Upper lobe of right lung (tissue), 1 donor: ENCODE measurements at regions not wholly inside any gene's neighbourhood (a gene's known extent, or its start where the extent isn't known, plus 50 kb on each side); places are given as distances from the start of the nearest gene placed in this dataset.

Experiments
- ATAC-seq: fragments of 200-7000 bp; cut with Tn5 transposase; one replicate; pipeline ENCODE4 v1.9.1; 2020; ENCODE audit warnings: mild to moderate bottlenecking, moderate library complexity
- DNase-seq: peaks from one replicate; pipeline ENCODE4 v3.0.0-alpha.2; 2020
- H3K27ac ChIP-seq: fragments of 200-600 bp; one replicate; pipeline ENCODE4 v1.8.0; 2022
- H3K27me3 ChIP-seq: fragments of 200-600 bp; one replicate; pipeline ENCODE4 v1.8.0; 2022; ENCODE audit warnings: mild to moderate bottlenecking
- H3K36me3 ChIP-seq: fragments of 200-600 bp; one replicate; pipeline ENCODE4 v1.8.0; 2022
- H3K4me1 ChIP-seq: fragments of 200-600 bp; one replicate; pipeline ENCODE4 v1.8.0; 2022
- H3K4me3 ChIP-seq: fragments of 200-600 bp; one replicate; pipeline ENCODE4 v1.8.0; 2022; ENCODE audit warnings: mild to moderate bottlenecking
- H3K9me3 ChIP-seq: fragments of 200-600 bp; one replicate; pipeline ENCODE4 v1.8.0; 2022
- intact Hi-C: fragments of 100-400 bp; cut with DNase I; formaldehyde crosslinking; loops from one replicate; pipeline ENCODE4 v1.11.0; 2022
- TF ChIP-seq, protein P1 (sequence below): fragments of 200-600 bp; IDR thresholded peaks from one replicate; pipeline ENCODE4 v1.8.0; 2022; ENCODE audit warnings: antibody characterized with exemption
- donor health status: DM: no; HTN: yes; CAD: no; lungs with severe emphysema.

DNA sequence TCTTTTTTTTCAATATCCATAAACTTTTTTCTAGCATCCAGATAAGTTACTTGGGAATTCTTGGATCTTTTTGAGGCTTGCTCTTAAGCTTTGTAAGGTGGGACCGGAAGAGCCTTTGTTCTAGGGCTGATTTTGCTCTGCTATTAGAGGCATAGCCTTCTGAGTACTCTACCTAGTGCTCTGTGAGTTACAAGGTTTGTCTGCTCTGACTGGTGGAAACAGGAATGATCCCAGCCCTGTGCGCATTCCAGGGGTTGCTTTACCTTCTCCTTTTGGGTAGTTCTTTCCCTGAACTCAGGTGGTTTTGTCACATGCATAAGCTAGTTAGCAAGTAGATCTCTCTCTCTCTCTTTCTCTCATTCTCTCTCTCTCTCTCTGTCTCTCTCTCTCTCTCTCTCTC lies 180.8 kb upstream of the PCSK5 start:
- Histone ChIP-seq H3K4me1 (no peaks in the 10 kb centered on the region), H3K27me3 (no peaks in the 10 kb centered on the region), H3K4me3 (no peak overlapping the region), H3K36me3 (no peaks in the 10 kb centered on the region), H3K9me3 (no peaks in the 10 kb centered on the region), H3K27ac (no peak overlapping the region)
- ATAC-seq (no peak), DNase-seq (no peak)
- intact Hi-C loops, result no loop called here
- TF ChIP-seq, protein P1, sequence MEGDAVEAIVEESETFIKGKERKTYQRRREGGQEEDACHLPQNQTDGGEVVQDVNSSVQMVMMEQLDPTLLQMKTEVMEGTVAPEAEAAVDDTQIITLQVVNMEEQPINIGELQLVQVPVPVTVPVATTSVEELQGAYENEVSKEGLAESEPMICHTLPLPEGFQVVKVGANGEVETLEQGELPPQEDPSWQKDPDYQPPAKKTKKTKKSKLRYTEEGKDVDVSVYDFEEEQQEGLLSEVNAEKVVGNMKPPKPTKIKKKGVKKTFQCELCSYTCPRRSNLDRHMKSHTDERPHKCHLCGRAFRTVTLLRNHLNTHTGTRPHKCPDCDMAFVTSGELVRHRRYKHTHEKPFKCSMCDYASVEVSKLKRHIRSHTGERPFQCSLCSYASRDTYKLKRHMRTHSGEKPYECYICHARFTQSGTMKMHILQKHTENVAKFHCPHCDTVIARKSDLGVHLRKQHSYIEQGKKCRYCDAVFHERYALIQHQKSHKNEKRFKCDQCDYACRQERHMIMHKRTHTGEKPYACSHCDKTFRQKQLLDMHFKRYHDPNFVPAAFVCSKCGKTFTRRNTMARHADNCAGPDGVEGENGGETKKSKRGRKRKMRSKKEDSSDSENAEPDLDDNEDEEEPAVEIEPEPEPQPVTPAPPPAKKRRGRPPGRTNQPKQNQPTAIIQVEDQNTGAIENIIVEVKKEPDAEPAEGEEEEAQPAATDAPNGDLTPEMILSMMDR, result no peak

DNA sequence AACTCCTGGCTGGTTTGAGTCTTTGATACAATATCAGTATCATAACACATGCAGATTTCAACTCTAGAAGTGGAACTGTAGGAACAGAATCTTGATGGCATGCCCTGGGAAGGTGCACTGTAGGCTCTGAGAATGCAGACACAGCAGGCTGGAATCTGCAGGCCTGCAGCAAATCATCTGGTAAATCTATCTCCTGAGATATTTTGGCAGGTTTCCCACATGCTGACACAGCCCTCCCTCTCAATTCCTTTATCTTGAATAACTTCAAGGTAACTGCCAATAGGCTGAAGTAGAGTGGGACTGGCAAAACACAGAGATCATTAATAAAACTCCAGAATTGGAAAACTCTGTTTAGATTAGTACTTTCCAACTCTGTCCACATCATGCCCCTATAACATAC lies 177.8 kb upstream of the PCSK5 start:
- H3K27me3 ChIP-seq, result no peaks in the 10 kb centered on the region
- ATAC-seq, result no peak
- H3K36me3 ChIP-seq, result no peaks in the 10 kb centered on the region
- TF ChIP-seq, protein P1, result no peak
- DNase-seq, result no peak
- intact Hi-C loops, result no loop called here
- H3K9me3 ChIP-seq, result no peaks in the 10 kb centered on the region
- no peak overlapping the region for H3K4me3 ChIP-seq
- no peaks in the 10 kb centered on the region for H3K4me1 ChIP-seq
- H3K27ac ChIP-seq, result no peak overlapping the region

DNA sequence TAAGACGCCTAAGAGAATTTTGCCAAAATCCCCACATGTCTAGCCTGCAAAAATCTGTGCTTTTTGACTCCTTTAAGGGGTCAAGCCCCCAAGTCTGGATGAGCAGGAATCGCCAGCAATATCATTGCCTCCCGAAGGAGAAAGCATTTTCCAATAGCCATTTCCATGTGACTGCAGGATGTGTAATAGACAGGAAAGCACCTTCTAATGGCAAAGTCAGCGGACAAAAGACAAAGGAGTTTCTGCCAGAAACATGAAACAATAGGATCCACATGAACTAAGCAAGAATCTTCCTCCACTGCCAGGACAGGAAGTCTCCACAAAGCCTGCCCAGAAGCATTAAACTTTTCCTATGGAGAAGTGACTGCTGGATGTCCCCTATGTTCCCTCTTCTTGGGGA lies 177.1 kb upstream of the PCSK5 start:
- DNase-seq, result no peak
- Histone ChIP-seq H3K4me3 (no peak overlapping the region), H3K9me3 (no peaks in the 10 kb centered on the region), H3K27ac (no peak overlapping the region), H3K4me1 (no peaks in the 10 kb centered on the region), H3K27me3 (no peaks in the 10 kb centered on the region), H3K36me3 (no peaks in the 10 kb centered on the region)
- TF ChIP-seq, protein P1, result no peak
- intact Hi-C loops, result no loop called here
- ATAC-seq, result no peak

DNA sequence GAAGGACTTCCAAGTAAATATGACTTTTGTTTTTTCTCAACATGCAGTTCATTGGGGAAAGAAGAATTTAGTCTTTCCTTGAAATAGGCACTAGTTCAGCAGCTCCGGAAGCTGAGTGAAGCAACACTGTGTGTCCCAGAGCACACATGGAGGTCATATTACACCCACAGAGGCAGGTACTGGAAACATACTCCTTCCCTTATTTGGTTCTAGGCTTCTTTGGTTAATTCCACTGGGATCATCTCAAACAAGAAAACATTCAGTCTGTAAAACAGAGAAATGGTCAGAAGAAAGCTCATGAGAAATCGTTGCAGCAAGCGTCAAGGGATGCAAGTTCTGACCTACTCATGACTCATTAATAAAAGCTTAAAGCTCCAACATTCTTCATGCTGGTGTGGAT lies 175.1 kb upstream of the PCSK5 start:
- Histone ChIP-seq H3K9me3 (no peaks in the 10 kb centered on the region), H3K36me3 (no peaks in the 10 kb centered on the region), H3K4me1 (no peaks in the 10 kb centered on the region), H3K27ac (no peak overlapping the region), H3K27me3 (no peaks in the 10 kb centered on the region), H3K4me3 (no peak overlapping the region)
- no peak for ATAC-seq
- TF ChIP-seq, protein P1, result no peak
- DNase-seq, result no peak
- intact Hi-C loops, result no loop called here

DNA sequence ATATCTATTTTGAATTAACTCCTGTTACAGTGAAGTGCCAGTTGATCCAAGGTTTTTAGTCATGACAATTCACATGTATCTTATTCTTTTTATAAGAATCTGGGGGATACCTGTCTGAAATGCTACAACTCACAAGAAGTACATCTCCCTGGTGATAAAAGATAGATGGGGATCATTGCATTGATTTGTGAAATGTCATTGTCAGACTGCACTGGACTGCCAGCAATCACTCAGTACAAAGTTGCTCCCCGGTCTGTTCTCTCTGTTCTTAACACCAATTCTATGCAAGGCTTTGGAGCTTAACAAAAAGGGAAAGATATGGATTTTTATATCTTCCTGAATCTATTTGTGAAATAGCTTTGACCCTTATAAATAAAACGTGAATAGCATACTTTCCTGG lies 171.8 kb upstream of the PCSK5 start:
- ATAC-seq (no peak), DNase-seq (no peak)
- intact Hi-C loops, result no loop called here
- H3K4me1 ChIP-seq, result no peaks in the 10 kb centered on the region
- no peaks in the 10 kb centered on the region for H3K36me3 ChIP-seq
- H3K27me3 ChIP-seq, result no peaks in the 10 kb centered on the region
- H3K27ac ChIP-seq, result no peak overlapping the region
- no peak overlapping the region for H3K4me3 ChIP-seq
- no peaks in the 10 kb centered on the region for H3K9me3 ChIP-seq
- TF ChIP-seq, protein P1, result no peak

DNA sequence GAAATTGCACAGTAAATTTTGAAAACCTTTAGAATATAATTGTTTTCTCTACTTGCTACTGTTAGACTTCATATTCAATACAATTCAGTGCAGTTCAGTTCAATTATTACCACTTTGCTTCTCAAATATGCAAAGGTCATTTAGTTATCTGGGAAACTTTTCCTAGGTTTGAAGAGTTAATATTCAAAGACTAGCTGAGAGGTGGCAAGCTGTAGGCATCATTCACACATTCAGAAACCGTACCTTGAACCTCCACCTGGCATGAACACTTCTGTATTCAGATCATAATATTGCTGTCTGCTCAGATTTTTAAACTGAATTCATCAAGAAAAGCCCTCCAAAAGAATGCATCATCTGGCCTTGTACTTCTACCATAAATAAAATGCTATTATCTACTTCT lies 162.1 kb upstream of the PCSK5 start:
- Histone ChIP-seq H3K4me1 (no peaks in the 10 kb centered on the region), H3K27me3 (no peaks in the 10 kb centered on the region), H3K27ac (no peak overlapping the region), H3K9me3 (no peaks in the 10 kb centered on the region), H3K4me3 (no peak overlapping the region), H3K36me3 (no peaks in the 10 kb centered on the region)
- ATAC-seq (no peak), DNase-seq (no peak)
- TF ChIP-seq, protein P1, result no peak
- intact Hi-C loops, result no loop called here
